ENCODE measurements at regions not wholly inside any gene's neighbourhood (a gene's known extent, or its start where the extent isn't known, plus 50 kb on each side); places are given as distances from the start of the nearest gene placed in this dataset.
"Not testable (repeated sequence)": the region's sequence is repeated elsewhere in the genome, so short reads cannot be mapped to it uniquely, and the experiment has no call there.

DNA sequence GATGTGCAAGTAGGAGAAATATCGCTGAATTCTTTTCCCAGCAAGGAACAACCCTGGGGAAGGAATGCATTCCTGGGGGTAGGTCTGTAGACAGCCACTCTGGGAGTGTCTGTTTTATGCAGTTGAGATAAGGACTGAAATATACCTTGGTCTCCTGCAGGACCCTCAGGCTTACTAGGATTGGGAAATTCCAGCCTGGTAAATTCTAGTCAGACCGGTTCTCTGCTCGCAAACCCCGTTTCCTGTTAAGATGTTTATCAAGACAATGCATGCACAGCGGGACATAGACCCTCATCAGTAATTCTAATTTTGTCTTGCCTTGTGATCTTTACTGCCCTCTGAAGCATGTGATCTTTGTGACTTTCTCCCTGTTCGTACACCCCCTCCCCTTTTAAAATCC lies 839.0 kb downstream of the REEP3 start:
- TF ChIP-seq, protein P1, sequence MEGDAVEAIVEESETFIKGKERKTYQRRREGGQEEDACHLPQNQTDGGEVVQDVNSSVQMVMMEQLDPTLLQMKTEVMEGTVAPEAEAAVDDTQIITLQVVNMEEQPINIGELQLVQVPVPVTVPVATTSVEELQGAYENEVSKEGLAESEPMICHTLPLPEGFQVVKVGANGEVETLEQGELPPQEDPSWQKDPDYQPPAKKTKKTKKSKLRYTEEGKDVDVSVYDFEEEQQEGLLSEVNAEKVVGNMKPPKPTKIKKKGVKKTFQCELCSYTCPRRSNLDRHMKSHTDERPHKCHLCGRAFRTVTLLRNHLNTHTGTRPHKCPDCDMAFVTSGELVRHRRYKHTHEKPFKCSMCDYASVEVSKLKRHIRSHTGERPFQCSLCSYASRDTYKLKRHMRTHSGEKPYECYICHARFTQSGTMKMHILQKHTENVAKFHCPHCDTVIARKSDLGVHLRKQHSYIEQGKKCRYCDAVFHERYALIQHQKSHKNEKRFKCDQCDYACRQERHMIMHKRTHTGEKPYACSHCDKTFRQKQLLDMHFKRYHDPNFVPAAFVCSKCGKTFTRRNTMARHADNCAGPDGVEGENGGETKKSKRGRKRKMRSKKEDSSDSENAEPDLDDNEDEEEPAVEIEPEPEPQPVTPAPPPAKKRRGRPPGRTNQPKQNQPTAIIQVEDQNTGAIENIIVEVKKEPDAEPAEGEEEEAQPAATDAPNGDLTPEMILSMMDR (IDR thresholded peaks at IDR 0.05): not testable (repeated sequence)
- TF ChIP-seq EZH2, EZH2phosphoT487 (IDR thresholded peaks at IDR 0.05): not testable (repeated sequence)

Measured in neural progenitor cell (in vitro differentiated cells).